ENCODE measurements at regions not wholly inside any gene's neighbourhood (a gene's known extent, or its start where the extent isn't known, plus 50 kb on each side); places are given as distances from the start of the nearest gene placed in this dataset.

DNA sequence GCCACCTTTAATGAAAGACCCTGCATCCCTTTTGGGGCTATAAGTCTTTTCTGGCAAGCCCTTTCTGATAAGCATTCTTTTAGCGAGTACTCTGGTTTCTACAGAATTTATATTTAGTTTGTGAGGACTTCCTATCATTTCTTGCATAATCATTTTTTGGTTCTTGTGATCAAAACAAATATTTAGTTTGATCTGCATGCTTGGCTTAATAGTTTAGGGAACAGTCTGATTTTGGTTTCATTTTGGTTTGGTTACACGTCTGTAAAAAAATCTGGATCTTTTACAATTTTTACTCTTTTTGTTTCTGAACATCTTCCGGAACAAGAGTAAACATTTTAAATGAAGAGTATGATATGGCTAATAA, 1074.4 kb downstream of the CDH9 start:
- DNase-seq (ENCODE audit: low read depth): no peak
- H3K4me3 ChIP-seq (ENCODE audit: low read length): no peak overlapping the region
- TF ChIP-seq, protein P1, sequence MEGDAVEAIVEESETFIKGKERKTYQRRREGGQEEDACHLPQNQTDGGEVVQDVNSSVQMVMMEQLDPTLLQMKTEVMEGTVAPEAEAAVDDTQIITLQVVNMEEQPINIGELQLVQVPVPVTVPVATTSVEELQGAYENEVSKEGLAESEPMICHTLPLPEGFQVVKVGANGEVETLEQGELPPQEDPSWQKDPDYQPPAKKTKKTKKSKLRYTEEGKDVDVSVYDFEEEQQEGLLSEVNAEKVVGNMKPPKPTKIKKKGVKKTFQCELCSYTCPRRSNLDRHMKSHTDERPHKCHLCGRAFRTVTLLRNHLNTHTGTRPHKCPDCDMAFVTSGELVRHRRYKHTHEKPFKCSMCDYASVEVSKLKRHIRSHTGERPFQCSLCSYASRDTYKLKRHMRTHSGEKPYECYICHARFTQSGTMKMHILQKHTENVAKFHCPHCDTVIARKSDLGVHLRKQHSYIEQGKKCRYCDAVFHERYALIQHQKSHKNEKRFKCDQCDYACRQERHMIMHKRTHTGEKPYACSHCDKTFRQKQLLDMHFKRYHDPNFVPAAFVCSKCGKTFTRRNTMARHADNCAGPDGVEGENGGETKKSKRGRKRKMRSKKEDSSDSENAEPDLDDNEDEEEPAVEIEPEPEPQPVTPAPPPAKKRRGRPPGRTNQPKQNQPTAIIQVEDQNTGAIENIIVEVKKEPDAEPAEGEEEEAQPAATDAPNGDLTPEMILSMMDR (conservative IDR thresholded peaks at IDR 0.05; ENCODE audit: low read depth, low read length): no peak

DNA sequence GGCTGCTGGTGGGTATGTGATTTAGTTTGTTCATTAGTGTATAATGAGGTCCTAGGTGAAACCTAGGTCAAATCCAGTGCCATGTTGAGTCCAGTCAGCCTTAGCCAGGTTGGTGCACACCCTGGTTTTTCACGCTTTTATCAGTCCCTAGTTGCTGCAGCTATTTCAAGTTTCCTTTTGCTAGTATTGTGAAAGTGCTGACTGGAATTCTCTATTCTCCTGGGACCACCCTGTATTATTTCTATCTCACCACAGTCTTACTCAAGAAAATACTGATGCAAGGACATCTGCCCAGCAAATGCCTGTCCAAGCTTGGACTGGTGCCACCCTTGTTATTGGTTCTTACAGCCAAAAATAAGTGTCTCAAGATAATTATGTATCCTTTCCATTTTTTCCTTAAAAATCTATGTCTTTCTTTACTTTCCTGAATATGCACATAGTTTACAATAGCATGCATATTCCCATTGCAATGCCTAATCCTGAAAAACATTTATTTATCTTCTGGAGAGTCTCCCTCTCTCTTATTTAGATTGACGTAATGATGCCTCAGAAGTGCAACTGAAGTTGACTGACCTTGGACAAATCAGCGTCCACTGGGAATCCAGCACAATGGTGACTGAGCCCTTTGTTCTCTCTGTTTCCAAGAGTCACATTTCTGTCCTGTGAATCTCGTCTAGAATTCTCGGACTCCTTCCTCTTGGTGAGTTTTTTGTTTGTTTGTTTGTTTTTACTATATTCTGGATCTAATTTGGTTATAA, 1075.0 kb downstream of the CDH9 start:
- no peak for DNase-seq (ENCODE audit: low read depth)
- no peak overlapping the region for H3K4me3 ChIP-seq (ENCODE audit: low read length)
- TF ChIP-seq, protein P1 (conservative IDR thresholded peaks at IDR 0.05; ENCODE audit: low read depth, low read length): no peak

DNA sequence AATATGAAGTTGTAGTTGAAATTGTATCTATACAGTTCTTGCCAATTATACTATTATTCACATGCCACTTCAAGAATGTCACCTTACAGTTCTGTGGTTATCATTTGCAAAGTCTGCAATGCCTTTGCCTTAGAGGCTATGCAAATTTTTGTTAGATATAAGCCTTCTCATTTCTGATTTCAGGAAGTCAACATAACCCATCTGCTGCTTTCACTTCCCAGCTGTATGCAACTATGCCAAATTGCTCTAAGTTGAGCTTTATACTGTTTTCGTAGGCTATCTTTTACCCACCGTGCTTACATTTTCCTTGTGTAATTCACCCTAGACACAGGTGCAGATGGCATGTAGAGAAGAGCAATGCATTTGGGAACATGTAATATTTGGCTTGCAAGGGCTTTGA, 1083.0 kb downstream of the CDH9 start:
- DNase-seq (ENCODE audit: low read depth): no peak
- TF ChIP-seq, protein P1 (conservative IDR thresholded peaks at IDR 0.05; ENCODE audit: low read depth, low read length): no peak
- H3K4me3 ChIP-seq (ENCODE audit: low read length): no peak overlapping the region

DNA sequence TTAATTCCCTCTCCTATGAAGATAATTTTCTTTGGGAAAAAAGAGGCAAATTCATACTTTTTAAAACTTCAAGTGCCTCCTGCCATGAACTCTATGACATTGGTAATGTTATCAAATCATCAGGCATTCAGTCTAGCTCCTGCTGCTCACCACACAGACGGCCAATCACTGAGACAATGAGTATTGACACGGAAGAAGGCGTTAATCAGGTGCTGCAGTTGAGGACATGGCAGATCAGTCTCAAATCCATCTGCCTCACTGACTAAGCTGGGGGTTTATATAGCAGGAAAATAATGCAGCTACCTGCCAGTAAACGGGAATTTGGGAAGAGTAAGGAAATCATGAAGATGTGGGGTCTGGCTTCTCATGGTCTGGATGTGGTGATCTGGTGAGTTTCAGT, 1087.7 kb downstream of the CDH9 start:
- no peak for DNase-seq (ENCODE audit: low read depth)
- TF ChIP-seq, protein P1 (conservative IDR thresholded peaks at IDR 0.05; ENCODE audit: low read depth, low read length): no peak
- no peak overlapping the region for H3K4me3 ChIP-seq (ENCODE audit: low read length)

DNA sequence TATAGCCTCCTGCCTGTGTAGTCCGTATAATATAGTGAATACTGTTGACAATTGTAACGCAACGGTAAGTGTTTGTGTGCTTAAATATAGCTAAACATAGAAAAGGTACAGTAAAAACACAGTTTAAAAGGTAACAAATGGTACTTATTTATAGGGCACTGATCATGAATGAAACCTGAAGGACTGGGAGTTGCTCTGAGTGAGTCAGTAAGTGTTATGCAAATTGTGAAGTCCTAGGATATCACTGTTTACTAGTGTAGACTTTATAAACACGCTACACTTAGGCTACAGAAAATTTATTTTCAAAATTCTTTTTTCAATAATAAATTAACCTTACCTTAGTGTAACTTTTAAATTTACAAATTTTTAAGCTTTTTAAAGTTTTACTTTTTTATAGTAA, 1090.1 kb downstream of the CDH9 start:
- H3K4me3 ChIP-seq (ENCODE audit: low read length): no peak overlapping the region
- TF ChIP-seq, protein P1 (conservative IDR thresholded peaks at IDR 0.05; ENCODE audit: low read depth, low read length): no peak
- no peak for DNase-seq (ENCODE audit: low read depth)

DNA sequence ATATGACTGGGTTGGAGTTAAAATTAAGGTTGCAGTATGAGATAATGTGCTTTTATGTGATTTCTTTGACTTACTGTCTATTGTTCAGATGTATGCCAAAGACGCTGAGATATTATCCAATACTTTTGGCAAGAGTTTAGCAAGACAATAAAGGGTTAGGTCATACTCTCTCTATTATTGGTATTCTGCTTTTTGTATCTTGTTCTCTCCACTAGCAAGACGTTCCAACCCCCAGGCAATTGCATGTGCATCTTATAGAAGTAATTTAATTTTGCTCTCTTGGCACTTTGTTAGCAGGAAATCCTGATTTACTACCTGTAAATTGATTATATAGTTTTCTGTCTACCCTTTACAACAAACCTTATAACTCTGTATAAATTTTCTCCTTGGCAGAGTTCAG, 1093.6 kb downstream of the CDH9 start:
- TF ChIP-seq, protein P1 (conservative IDR thresholded peaks at IDR 0.05; ENCODE audit: low read depth, low read length): no peak
- no peak overlapping the region for H3K4me3 ChIP-seq (ENCODE audit: low read length)
- no peak for DNase-seq (ENCODE audit: low read depth)

DNA sequence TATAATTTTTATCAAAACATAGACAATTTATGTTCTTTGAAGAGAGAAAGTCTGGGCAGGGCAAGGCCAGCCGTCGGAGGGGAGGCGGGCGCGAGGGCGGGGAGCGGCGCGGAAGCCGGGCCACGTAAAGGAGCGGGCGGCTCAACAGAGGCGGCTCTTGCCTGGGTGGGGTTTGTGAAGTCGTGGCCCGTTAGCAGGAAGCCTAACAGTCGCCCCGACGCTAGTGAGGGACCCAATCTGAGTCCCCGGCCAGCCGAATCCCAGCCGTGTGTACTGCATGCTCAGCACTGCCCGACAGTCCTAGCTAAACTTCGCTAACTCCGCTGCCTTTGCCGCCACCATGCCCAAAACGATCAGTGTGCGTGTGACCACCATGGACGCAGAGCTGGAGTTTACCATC, 1129.2 kb downstream of the CDH9 start:
- H3K4me3 ChIP-seq (ENCODE audit: low read length): no peak overlapping the region
- DNase-seq (ENCODE audit: low read depth): no peak

More for the DNA sequence above, 1129.2 kb downstream of the CDH9 start:
- TF ChIP-seq, protein P1 (conservative IDR thresholded peaks at IDR 0.05; ENCODE audit: low read depth, low read length): no peak

Measured in retinal pigment epithelial cell (primary cell).